ENCODE measurements at regions not wholly inside any gene's neighbourhood (a gene's known extent, or its start where the extent isn't known, plus 50 kb on each side); places are given as distances from the start of the nearest gene placed in this dataset.
"Not testable (repeated sequence)": the region's sequence is repeated elsewhere in the genome, so short reads cannot be mapped to it uniquely, and the experiment has no call there.

DNA sequence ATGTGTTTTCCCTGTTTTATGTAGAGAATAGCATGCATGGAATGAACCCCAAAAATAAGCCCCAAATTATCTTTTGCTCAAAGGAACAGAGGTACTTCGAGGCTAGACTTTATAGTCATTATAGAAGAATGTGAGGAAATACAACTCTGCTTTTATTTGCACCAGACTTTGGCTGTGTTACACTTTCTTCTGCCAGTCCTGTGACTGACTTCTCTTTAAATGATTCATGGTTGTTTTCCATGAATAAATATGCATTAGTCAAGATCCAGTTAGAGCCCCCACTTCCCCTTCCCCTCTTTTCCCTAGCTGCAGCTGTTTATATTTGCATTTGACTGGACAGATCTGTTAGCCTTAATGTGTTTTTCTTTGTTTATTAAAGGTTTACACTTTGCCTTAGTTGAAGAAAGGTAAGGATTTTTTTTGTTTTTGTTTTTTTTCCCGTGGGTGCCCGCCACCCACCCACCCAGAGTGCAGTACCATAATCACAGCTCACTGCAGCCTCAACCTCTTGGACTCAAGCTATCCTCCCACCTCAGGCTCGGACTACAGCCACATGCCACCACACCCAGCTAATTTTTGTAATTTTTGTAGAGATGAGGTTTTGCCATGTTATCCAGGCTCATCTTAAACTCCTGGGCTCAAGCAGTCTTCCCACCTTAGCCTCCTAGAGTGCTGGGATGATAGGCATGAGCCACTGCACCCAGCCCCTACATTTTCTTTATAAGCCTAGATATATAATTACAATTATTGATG lies 152.6 kb downstream of the CYB561 start:
- H3K36me3 ChIP-seq: peaks cover 0 to 4% (median 0%) of the 10 kb centered on the region in 4 donors
- no peak overlapping the region for H3K4me3 ChIP-seq
- TF ChIP-seq POLR2A (IDR thresholded peaks at IDR 0.05; ENCODE audit: low read depth): no peak
- no peak for TF ChIP-seq POLR2AphosphoS5 (IDR thresholded peaks at IDR 0.05)
- 62% methylated on average over 4 of the region's 4 CpGs for WGBS
- no peak overlapping the region for H3K27ac ChIP-seq (replicated peaks in 1 of 4)
- intact Hi-C loops (cut with DNase I): no loop called here
- DNase-seq (ENCODE audit: extremely low spot score): no peak
- H3K4me1 ChIP-seq: peaks cover 0 to 24% (median 21%) of the 10 kb centered on the region in 4 donors
- no peaks in the 10 kb centered on the region for H3K27me3 ChIP-seq
- H3K9me3 ChIP-seq: peaks cover 0 to 10% (median 4%) of the 10 kb centered on the region in 4 donors

DNA sequence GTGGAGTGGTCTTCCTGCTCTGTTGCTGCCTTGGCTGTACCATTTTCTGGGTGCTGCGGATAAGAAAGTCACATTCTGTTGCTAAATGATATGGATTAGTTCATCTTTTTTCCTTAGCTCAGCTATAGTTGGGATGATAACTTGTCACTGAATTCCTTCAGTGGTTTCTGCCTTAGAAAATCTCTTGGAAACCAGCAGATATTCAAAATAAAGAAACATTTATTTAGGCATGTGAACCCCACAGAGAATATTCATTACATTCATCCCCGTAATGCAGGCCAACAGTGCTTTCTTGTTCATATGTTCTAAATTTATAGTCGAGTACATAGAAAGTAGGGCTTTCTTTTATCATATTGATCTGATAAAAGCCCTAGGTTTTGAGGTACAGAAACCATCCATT lies 151.3 kb downstream of the CYB561 start:
- intact Hi-C loops (cut with DNase I): no loop called here
- 92% methylated on average over 3 of the region's 3 CpGs for whole genome bisulfite sequencing
- no peak overlapping the region for H3K27ac ChIP-seq (replicated peaks in 1 of 4)

DNA sequence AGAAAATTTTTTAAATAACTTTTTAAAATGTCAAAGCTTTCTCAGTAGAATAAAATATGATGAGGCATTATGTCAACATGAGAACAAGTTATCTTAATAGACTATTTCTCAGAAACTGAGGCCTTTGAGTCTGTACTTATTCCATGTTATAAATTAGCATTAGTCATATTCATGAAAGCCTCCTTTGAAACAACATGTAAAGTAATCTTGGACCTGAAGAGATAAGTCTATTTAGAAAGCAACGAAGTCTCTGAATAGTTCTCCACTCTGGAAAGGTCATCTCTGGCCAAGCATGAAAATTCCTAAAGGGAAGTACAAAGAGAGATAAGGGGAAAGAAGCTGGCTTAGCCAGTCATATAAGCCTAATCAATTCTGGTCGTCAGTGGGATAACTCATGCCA lies 150.8 kb downstream of the CYB561 start:
- no peaks in the 10 kb centered on the region for H3K27me3 ChIP-seq
- H3K4me3 ChIP-seq: no peak overlapping the region
- intact Hi-C loops (cut with DNase I): no loop called here
- TF ChIP-seq EP300 (IDR thresholded peaks at IDR 0.05): no peak
- TF ChIP-seq, protein P1, sequence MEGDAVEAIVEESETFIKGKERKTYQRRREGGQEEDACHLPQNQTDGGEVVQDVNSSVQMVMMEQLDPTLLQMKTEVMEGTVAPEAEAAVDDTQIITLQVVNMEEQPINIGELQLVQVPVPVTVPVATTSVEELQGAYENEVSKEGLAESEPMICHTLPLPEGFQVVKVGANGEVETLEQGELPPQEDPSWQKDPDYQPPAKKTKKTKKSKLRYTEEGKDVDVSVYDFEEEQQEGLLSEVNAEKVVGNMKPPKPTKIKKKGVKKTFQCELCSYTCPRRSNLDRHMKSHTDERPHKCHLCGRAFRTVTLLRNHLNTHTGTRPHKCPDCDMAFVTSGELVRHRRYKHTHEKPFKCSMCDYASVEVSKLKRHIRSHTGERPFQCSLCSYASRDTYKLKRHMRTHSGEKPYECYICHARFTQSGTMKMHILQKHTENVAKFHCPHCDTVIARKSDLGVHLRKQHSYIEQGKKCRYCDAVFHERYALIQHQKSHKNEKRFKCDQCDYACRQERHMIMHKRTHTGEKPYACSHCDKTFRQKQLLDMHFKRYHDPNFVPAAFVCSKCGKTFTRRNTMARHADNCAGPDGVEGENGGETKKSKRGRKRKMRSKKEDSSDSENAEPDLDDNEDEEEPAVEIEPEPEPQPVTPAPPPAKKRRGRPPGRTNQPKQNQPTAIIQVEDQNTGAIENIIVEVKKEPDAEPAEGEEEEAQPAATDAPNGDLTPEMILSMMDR (IDR thresholded peaks at IDR 0.05): no peak
- TF ChIP-seq POLR2A (IDR thresholded peaks at IDR 0.05; ENCODE audit: low read depth): no peak
- TF ChIP-seq POLR2AphosphoS5 (IDR thresholded peaks at IDR 0.05): no peak
- no peak overlapping the region for H3K27ac ChIP-seq (replicated peaks in 1 of 4)
- DNase-seq (ENCODE audit: extremely low spot score): no peak
- peaks cover 0 to 10% (median 4%) of the 10 kb centered on the region in 4 donors for H3K9me3 ChIP-seq
- WGBS: 70% methylated on average over 2 of the region's 2 CpGs
- peaks cover 0 to 4% (median 0%) of the 10 kb centered on the region in 4 donors for H3K36me3 ChIP-seq
- peaks cover 0 to 24% (median 21%) of the 10 kb centered on the region in 4 donors for H3K4me1 ChIP-seq

More for the DNA sequence above, 151.3 kb downstream of the CYB561 start:
- Histone ChIP-seq H3K27me3 (no peaks in the 10 kb centered on the region), H3K36me3 (peaks cover 0 to 4% (median 0%) of the 10 kb centered on the region in 4 donors), H3K9me3 (peaks cover 0 to 10% (median 4%) of the 10 kb centered on the region in 4 donors), H3K4me1 (peaks cover 0 to 24% (median 21%) of the 10 kb centered on the region in 4 donors), H3K4me3 (no peak overlapping the region)
- no peak for DNase-seq (ENCODE audit: extremely low spot score)
- TF ChIP-seq, protein P1 (IDR thresholded peaks at IDR 0.05): no peak
- TF ChIP-seq EP300 (IDR thresholded peaks at IDR 0.05) (no peak), POLR2AphosphoS5 (IDR thresholded peaks at IDR 0.05) (no peak), POLR2A (IDR thresholded peaks at IDR 0.05; ENCODE audit: low read depth) (no peak)

DNA sequence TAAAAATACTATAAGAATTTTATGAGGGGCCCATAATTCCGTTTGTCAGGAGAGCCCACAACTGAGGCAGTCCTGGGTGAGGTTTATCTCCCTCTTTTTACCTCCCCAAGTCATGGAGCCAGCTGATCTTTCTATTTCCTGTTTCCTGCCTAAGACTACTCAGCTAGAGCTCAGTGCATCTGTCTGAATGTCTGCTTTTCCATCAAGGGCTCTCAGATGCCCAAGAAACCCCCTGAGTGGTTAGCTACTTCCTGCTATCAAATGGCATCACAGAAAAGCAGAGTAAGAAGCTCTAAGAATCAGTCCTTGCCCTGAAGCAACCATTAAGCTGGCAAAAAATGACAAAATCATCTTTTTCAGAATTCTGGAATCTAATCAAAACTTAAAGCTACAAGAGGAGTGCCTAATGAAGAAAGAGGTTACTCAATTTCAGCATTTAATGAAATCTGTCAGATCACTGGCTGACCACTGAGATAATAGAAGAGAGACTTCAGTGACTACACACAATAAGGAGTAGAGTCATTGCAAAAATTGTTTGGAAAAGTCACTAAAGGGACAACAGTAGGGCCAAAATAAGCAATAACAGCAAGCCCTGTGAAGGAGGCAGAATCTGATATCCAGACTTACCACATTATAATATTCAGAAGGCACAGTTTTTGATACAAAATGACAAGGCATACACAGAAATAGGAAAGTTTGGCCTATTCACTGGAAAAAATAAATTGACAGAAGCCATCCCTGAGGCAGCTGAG lies 150.1 kb downstream of the CYB561 start:
- TF ChIP-seq POLR2A (IDR thresholded peaks at IDR 0.05; ENCODE audit: low read depth) (no peak), POLR2AphosphoS5 (IDR thresholded peaks at IDR 0.05) (no peak), EP300 (IDR thresholded peaks at IDR 0.05) (no peak)
- TF ChIP-seq, protein P1 (IDR thresholded peaks at IDR 0.05): no peak
- H3K36me3 ChIP-seq: peaks cover 0 to 4% (median 0%) of the 10 kb centered on the region in 4 donors
- peaks cover 0 to 10% (median 4%) of the 10 kb centered on the region in 4 donors for H3K9me3 ChIP-seq
- DNase-seq (ENCODE audit: extremely low spot score): no peak
- H3K4me3 ChIP-seq: no peak overlapping the region
- intact Hi-C loops (cut with DNase I): no loop called here
- H3K4me1 ChIP-seq: peaks cover 0 to 22% (median 20%) of the 10 kb centered on the region in 4 donors
- H3K27ac ChIP-seq (replicated peaks in 1 of 4): no peak overlapping the region
- 100% methylated on average over 1 of the region's 1 CpG for WGBS
- no peaks in the 10 kb centered on the region for H3K27me3 ChIP-seq

DNA sequence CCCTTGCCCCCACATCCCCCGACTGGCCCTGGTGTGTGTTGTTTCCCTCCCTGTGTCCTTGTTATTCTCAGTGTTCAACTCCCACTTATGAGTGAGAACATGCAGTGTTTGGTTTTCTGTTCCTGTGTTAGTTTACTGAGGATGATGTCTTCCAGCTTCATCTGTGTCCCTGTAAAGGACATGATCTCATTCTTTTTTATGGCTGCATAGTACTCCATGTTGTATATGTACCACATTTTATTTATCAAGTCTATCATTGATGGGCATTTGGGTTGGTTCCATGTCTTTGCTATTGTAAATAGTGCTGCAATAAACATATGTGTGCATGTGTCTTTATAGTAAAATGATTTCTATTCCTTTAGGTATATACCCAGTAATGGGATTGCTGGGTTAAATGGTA lies 147.2 kb downstream of the CYB561 start:
- not testable (repeated sequence) for H3K9me3 ChIP-seq, H3K27me3 ChIP-seq
- 100% methylated on average over 1 of the region's 1 CpG for WGBS

More for the DNA sequence above, 147.2 kb downstream of the CYB561 start:
- H3K36me3 ChIP-seq; DNase-seq (ENCODE audit: extremely low spot score); H3K27ac ChIP-seq (replicated peaks in 1 of 4); intact Hi-C loops (cut with DNase I); H3K4me1 ChIP-seq; H3K4me3 ChIP-seq: not testable (repeated sequence)
